SK-N-SH treated with all-trans-retinoic acid at 6 μM for 48 hours (cell line): ENCODE measurements at regions not wholly inside any gene's neighbourhood (a gene's known extent, or its start where the extent isn't known, plus 50 kb on each side); places are given as distances from the start of the nearest gene placed in this dataset.

Experiments
- ATAC-seq: fragments of 200-7000 bp; cut with Tn5 transposase; 3 replicates; pipeline ENCODE4 v1.9.1; 2020; ENCODE audit warnings: mild to moderate bottlenecking, moderate library complexity
- ARNTL ChIP-seq: fragments of 450-650 bp; formaldehyde crosslinking; IDR thresholded peaks from 2 replicates; pipeline ENCODE4 v1.5.0; 2020; ENCODE audit warnings: low read depth, mild to moderate bottlenecking, moderate library complexity, borderline replicate concordance
- CREB5 ChIP-seq: fragments of 250-450 bp; sonication (Bioruptor Pico); IDR thresholded peaks from 2 replicates; pipeline ENCODE4 v1.5.1; 2020; ENCODE audit warnings: low read depth, mild to moderate bottlenecking, moderate library complexity
- CSDC2 ChIP-seq: fragments of 250-450 bp; sonication (Bioruptor Pico); IDR thresholded peaks from 2 replicates; pipeline ENCODE4 v1.5.0; 2020; ENCODE audit warnings: mild to moderate bottlenecking, moderate library complexity
- CSRNP3 ChIP-seq: fragments of 250-450 bp; sonication (Bioruptor Pico); IDR thresholded peaks from 2 replicates; pipeline ENCODE4 v1.5.1; 2021; ENCODE audit warnings: mild to moderate bottlenecking, moderate library complexity
- OSR1 ChIP-seq: fragments of 250-450 bp; sonication (Bioruptor Pico); IDR thresholded peaks from 2 replicates; pipeline ENCODE4 v1.8.0; 2022; ENCODE audit warnings: moderate library complexity, mild to moderate bottlenecking, inconsistent platforms
- PPARA ChIP-seq: fragments of 250-450 bp; sonication (Bioruptor Pico); IDR thresholded peaks from 2 replicates; pipeline ENCODE4 v1.5.0; 2020; ENCODE audit warnings: mild to moderate bottlenecking, borderline replicate concordance
- RARB ChIP-seq: fragments of 250-450 bp; sonication (Bioruptor Pico); IDR thresholded peaks from 2 replicates; pipeline ENCODE4 v1.8.0; 2021; ENCODE audit warnings: mild to moderate bottlenecking, moderate library complexity
- SNAI2 ChIP-seq: fragments of 250-450 bp; sonication (Bioruptor Pico); IDR thresholded peaks from 2 replicates; pipeline ENCODE4 v1.5.0; 2020; ENCODE audit warnings: mild to moderate bottlenecking, moderate library complexity
- TCF4 ChIP-seq: fragments of 250-450 bp; sonication (Bioruptor Pico); IDR thresholded peaks from 2 replicates; pipeline ENCODE4 v1.8.0; 2021; ENCODE audit warnings: mild to moderate bottlenecking, moderate library complexity, borderline replicate concordance
- TOX ChIP-seq: fragments of 250-450 bp; sonication (Bioruptor Pico); IDR thresholded peaks from 2 replicates; pipeline ENCODE4 v1.8.0; 2021; ENCODE audit warnings: mild to moderate bottlenecking, moderate library complexity, borderline replicate concordance
- TSHZ2 ChIP-seq: fragments of 250-450 bp; sonication (Bioruptor Pico); IDR thresholded peaks from 2 replicates; pipeline ENCODE4 v1.5.0; 2020; ENCODE audit warnings: mild to moderate bottlenecking, moderate library complexity
- ZC3H10 ChIP-seq: fragments of 250-450 bp; sonication (Bioruptor Pico); IDR thresholded peaks from 2 replicates; pipeline ENCODE4 v1.5.1; 2021; ENCODE audit warnings: mild to moderate bottlenecking, moderate library complexity
- ZFP3 ChIP-seq: fragments of 250-450 bp; sonication (Bioruptor Pico); IDR thresholded peaks from 2 replicates; pipeline ENCODE4 v1.5.0; 2020; ENCODE audit warnings: mild to moderate bottlenecking, moderate library complexity
- ZNF565 ChIP-seq: fragments of 450-650 bp; formaldehyde crosslinking; conservative IDR thresholded peaks from 2 replicates; pipeline ENCODE4 v1.5.0; 2020; ENCODE audit warnings: low read depth, mild to moderate bottlenecking, moderate library complexity
- ZNF70 ChIP-seq: fragments of 450-650 bp; formaldehyde crosslinking; IDR thresholded peaks from 2 replicates; pipeline ENCODE4 v1.5.0; 2020; ENCODE audit warnings: mild to moderate bottlenecking, moderate library complexity

- TF ChIP-seq TSHZ2 (no peak), CSRNP3 (CRISPR knock-in tag) (no peak), SNAI2 (CRISPR knock-in tag) (no peak), ZFP3 (CRISPR knock-in tag) (no peak), CSDC2 (CRISPR knock-in tag) (no peak)
These were observed 124.0 kb downstream of the MAIP1 start (continued) for GRCh38 chr2:200079356-200079755.

- no peak for ATAC-seq
These were observed 125.9 kb downstream of the MAIP1 start for GRCh38 chr2:200081236-200081635.

GRCh38 chr2:200081811-200082210, 126.4 kb downstream of the MAIP1 start:
- TF ChIP-seq ZFP3 (CRISPR knock-in tag) (no peak), ARNTL (CRISPR knock-in tag) (no peak), CREB5 (CRISPR knock-in tag) (no peak), CSRNP3 (CRISPR knock-in tag) (no peak), OSR1 (no peak)
- no peak for ATAC-seq

More at GRCh38 chr2:200081236-200081635, 125.9 kb downstream of the MAIP1 start:
- TF ChIP-seq TOX (no peak), TSHZ2 (no peak)
- TF ChIP-seq, all 23 proteins: peak for 0

- TF ChIP-seq OSR1 (no peak), SNAI2 (CRISPR knock-in tag) (no peak), CSRNP3 (CRISPR knock-in tag) (no peak)
- ATAC-seq = no peak
These were observed 128.7 kb downstream of the MAIP1 start for GRCh38 chr2:200084036-200084435.

GRCh38 chr2:200086911-200087310, 131.5 kb downstream of the MAIP1 start:
- no peak for ATAC-seq
- TF ChIP-seq SNAI2 (CRISPR knock-in tag) (no peak), ZNF70 (no peak), RARB (no peak), ZC3H10 (no peak), TSHZ2 (no peak), ZNF565 (CRISPR knock-in tag) (no peak), CSRNP3 (CRISPR knock-in tag) (no peak), ZFP3 (CRISPR knock-in tag) (no peak), TCF4 (CRISPR knock-in tag) (no peak), PPARA (CRISPR knock-in tag) (no peak), OSR1 (no peak)
